ENCODE measurements at regions not wholly inside any gene's neighbourhood (a gene's known extent, or its start where the extent isn't known, plus 50 kb on each side); places are given as distances from the start of the nearest gene placed in this dataset.

DNA sequence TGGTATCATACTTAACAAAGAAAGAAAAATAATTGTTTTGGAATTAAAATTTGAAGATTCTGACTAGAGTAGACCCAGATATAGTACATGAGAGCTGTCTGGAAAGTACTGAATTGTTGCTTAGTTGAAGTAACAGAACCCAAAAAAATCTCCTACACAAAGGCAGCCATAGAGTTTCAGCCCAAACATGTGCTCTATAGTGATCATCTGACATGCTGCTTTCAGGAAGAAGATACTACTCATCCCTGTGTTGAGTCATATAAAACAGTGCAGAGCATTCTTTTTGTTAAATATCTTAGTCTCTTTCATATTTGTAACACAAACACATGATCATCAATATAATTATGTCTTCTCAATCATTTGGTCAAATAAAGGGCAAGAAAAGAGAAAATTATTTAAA, 84.8 kb upstream of the PTPRM start:
- DNase-seq (ENCODE audit: low read depth): peak; percentile 31

DNA sequence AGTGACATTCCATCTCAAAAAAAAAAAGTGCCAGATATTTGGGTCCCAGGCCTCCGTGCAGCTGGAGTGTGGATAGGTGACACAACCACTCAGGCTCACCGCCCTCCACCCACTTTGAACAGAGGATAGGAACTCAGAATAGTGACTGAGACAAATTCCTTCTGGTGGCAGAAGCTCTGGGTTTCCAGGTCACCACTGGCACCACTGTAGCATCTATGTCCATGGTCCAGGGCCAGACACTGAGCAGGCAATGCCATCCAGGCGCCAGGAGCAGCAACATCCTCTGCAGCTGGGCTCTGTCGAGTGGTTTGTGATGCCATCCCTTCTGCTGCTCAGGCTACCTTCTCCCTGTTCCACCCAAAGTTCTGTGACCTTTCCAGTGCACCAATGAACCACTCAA, 81.5 kb upstream of the PTPRM start:
- no peak for DNase-seq (ENCODE audit: low read depth)

DNA sequence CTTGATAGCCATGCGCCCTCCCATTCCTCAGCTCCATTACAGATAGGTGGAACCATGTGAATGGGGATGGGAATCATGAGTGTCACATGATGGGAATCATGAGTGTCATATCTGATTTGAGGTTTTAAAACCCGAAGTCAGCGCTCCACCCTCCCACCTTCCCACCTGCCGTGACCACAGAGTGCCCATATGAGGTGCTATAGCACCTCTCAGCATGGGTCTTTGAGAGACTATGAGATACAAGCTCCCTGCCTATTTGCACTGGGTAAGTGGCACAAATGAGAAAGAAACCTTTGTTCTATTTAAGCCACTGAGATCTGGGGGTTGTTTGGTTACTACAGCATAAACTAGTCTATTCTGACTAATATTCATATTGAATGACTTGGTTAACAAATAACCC, 78.5 kb upstream of the PTPRM start:
- no peak for DNase-seq (ENCODE audit: low read depth)

DNA sequence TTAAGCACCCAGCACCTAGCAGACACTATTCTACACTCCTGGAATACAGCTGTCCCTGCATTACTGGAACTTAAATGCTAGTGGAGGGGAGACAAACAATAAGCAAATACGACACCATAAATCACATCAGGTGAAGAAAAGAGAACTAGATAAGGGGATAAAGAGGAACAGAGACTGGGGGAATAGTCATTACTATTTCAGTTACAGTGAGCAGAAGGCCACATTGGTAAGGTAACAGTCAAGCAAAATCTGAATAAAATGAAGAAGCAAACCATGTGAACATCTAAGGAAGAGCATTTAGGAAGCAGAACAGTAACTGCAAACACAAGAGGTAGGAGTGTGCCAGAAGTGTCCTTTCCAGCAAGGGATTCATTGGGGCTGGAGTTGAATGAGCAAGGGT, 77.0 kb upstream of the PTPRM start:
- DNase-seq (ENCODE audit: low read depth): no peak

DNA sequence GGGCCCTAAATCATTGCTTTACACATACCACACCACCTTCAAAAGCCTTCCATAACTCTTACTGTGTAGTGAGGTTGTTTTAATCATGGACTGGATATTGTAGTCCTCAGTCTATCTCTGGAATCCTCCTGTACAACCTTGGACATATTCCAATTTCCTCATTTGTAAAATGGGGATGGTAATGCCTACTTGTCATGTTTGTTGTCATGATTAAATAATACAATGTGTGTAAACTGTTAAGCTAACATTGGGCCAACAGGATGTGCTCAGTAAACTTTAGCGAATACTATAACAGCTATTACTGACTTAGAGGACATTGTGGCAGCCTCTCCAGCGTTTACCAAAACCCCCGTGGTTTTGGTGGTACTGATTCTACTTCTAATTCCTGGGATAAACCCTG, 74.7 kb upstream of the PTPRM start:
- DNase-seq (ENCODE audit: low read depth): no peak

DNA sequence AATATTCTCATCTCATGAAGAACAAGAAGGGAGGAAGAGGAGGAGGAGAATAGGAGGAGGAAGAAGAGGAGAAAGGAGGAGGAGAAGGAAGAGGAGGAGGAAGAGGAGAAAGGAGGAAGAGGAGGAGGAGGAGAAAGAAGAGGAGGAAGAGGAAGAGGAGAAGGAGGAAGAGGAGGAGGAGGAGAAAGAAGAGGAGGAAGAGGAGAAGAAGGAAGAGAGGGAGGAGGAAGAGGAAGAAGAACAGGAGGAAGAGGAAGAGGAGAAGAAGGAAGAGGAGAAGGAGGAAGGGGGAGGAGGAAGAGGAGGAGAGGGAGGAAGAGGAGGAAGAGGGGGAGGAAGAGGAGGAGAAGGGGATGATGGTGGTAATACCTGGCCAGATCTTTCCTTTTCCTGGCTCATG, 70.0 kb upstream of the PTPRM start:
- no peak for DNase-seq (ENCODE audit: low read depth)

DNA sequence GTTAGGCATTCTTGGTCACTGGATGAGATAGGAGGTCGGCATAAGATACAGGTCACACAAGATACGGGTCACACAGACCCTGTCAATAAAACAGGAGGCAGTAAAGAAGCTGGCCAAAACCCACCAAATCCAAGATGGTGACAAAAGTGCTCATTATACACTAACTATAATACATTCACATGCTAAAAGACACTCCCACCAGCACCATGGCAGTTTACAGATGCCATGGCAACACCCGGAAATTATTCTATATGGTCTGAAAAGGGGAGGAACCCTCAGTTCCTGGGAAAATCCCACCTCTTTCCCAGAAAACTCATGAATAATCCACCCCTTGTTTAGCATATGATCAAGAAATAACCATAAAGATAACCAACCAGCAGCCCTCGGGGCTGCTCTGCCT, 56.0 kb upstream of the PTPRM start:
- no peak for DNase-seq (ENCODE audit: low read depth)

DNA sequence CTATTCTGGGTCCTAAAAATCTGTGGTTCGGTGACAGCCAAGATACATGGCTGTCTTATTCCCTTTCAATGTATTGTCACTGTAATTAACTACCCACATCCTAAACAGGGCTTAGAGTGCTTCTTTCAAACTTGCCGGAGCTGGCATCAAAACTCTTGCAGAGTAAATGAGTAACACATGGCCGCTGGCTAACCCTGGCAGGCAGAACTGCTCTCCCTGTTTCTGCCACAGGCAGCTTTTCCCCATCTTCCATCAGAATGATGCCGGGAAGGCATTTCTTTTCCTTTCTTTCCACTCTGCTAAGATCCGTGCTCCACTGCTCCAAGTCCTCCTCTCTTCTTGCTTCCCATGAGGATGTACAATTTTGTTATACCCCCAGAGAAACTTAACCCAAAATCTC, 54.8 kb upstream of the PTPRM start:
- no peak for DNase-seq (ENCODE audit: low read depth)

DNA sequence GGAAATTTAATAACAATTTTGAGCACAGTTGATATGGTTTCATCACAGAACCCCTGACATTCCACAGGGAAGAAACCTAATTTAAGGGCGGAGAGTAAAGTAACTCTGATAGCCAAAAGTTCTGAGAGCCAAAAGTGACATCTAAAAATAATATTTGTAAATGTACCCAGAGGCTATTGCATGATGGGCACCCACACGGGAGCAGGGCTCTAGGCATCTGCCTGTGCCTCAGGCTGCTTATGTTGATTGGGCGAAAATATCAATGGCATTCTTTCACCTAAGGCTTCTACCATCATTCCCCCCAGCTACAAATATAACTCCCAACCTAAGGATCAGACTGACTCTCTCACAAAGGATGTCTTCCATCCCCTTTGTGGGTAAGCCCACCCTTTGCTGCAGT, 54.1 kb upstream of the PTPRM start:
- DNase-seq (ENCODE audit: low read depth): no peak

DNA sequence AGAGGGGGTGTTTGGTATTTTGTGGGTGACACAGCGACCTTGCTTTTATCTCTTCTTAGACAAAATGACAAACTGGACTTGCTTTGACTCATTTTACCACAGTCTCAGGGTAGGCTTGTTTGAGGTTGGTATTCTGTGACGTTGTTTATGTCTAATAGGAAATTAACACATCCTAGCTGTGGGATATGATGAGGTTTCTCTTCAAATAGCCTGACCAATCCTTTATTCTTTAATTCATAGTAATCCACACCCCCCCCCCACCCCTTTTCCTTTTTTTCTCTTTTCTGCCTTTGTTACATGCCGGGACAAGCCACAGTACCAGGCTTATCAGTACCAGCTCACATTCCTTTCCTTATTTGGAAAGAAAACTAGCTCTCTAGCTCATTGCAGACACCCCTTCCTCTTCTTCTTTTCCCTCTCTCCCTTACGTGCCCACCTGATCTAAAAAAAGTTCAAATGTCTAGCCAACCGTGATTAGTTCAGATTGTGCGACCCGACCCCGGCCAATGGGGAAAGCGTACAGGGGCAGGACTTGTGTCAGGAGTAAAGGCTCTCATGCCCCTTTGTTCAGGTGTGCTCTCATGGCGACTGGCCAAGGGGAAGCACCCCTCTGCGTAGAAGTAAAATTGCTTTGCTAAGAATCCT, 52.2 kb upstream of the PTPRM start:
- DNase-seq (ENCODE audit: low read depth): peak; percentile 27

DNA sequence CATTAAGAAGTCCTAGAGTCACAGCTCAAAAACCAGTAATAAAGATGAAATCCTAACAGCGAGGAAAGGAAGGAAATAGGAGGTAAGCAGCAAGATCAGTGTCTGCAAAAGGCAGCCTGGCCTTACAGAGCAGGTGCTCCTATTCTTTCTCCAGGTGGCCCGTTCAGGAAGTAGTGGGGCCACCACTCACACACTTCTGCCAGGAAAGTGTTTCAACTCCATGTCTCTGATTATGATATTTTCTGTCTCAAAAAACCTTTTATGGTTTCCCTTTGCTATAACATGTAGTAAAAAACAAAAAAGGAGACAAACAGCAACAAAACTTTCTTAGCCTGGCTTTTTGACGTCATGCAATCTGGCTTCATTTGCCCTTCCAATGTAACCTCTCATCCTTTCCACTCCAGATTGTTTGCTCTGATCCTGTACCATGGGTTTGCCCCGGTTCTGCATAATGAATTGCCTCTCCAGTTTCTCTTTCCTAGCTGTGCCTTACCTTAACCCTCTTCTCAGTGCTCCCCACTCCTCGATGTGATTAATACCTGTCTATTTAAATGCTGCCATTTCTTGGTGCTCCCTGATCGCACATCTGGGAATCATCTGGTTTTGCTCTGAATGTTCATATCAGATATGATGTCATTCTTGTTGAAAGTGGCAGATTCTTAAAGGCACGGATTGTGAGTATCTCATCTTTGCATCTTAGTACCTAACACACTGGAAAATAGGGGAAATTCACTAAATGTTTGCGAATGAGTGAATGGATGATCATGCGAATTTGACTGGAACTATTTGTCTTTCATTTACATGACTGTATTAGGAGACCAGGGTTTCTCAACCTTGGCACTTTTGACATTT, 50.6 kb upstream of the PTPRM start:
- peak; percentile 20 for DNase-seq (ENCODE audit: low read depth)
